Upper lobe of left lung (tissue), 6 donors: ENCODE measurements at regions not wholly inside any gene's neighbourhood (a gene's known extent, or its start where the extent isn't known, plus 50 kb on each side); places are given as distances from the start of the nearest gene placed in this dataset.

Experiments used
- ATAC-seq, 2 donors: fragments of 200-7000 bp; cut with Tn5 transposase; one replicate each; pipeline ENCODE4 v1.9.1; 2022; ENCODE audit warnings: mild to moderate bottlenecking in 2 of 2, moderate library complexity in 2 of 2; ENCODE audit not compliant: low FRiP score in 2 of 2
- DNase-seq, 2 donors: peaks; one replicate each; pipeline ENCODE4 v3.0.0-alpha.2; 2019 to 2020
- H3K27ac ChIP-seq, 4 donors: fragments of 200-600 bp; sonication (generic); one replicate each; pipeline ENCODE4 v1.5.1; 2016 to 2019
- H3K27me3 ChIP-seq, 4 donors: fragments of 200-600 bp; sonication (generic); one replicate each; pipeline ENCODE4 v1.5.1; 2017 to 2019
- H3K36me3 ChIP-seq, 4 donors: fragments of 200-600 bp; sonication (generic); one replicate each; pipeline ENCODE4 v1.5.1; 2016 to 2019
- H3K4me1 ChIP-seq, 4 donors: fragments of 200-600 bp; sonication (generic); one replicate each; pipeline ENCODE4 v1.5.1; 2018 to 2019
- H3K4me3 ChIP-seq, 4 donors: fragments of 200-600 bp; sonication (generic); one replicate each; pipeline ENCODE4 v1.5.1; 2017 to 2019; ENCODE audit warnings: mild to moderate bottlenecking in 2 of 4, moderate library complexity in 1 of 4
- H3K9me3 ChIP-seq, 4 donors: fragments of 200-600 bp; sonication (generic); one replicate each; pipeline ENCODE4 v1.5.1; 2018 to 2019
- EP300 ChIP-seq, 4 donors: sonication (generic); formaldehyde crosslinking; IDR thresholded peaks; one replicate each; pipeline ENCODE4 v1.5.1; 2017; ENCODE audit warnings: antibody characterized with exemption in 4 of 4, control low read depth in 2 of 4
- POLR2A ChIP-seq, 4 donors: fragments of 450-650 bp; IDR thresholded peaks; one replicate each; pipeline ENCODE4 v1.5.1; 2016 to 2017; ENCODE audit warnings: antibody characterized with exemption in 4 of 4, mild to moderate bottlenecking in 2 of 4
- POLR2AphosphoS5 ChIP-seq, 2 donors: sonication (generic); formaldehyde crosslinking; IDR thresholded peaks; one replicate each; pipeline ENCODE4 v1.5.1; 2017; ENCODE audit warnings: antibody characterized with exemption in 2 of 2
- WGBS, 2 donors: methylation state at CpG; one replicate each; pipeline ENCODE4 v1.1.5; 2017 to 2018; 5-methylcytosine and 5-hydroxymethylcytosine counted together
- TF ChIP-seq, protein P1 (sequence below), 6 experiments: fragments of 450-650 bp in 4 of 6; fragments of 200-600 bp in 2 of 6; sonication (generic) in 2 of 6; IDR thresholded peaks; one replicate each; pipeline ENCODE4 v1.5.1; 2016 to 2019; ENCODE audit warnings: antibody characterized with exemption in 6 of 6
- donor health status: DM: no; HTN: no; CAD: no; lungs with moderate emphysema.
- donor health status: DM: no; HTN: yes; CAD: no; lungs with severe emphysema.

- H3K4me1 ChIP-seq = no peaks in the 10 kb centered on the region
- no peaks in the 10 kb centered on the region for H3K9me3 ChIP-seq
- 64 to 65% methylated on average over 2 of the region's 2 CpGs for WGBS, 2 donors
- H3K4me3 ChIP-seq = no peak overlapping the region
- no peaks in the 10 kb centered on the region for H3K27me3 ChIP-seq
- no peaks in the 10 kb centered on the region for H3K36me3 ChIP-seq
- DNase-seq = no peak
- no peak overlapping the region for H3K27ac ChIP-seq
- no peak for TF ChIP-seq POLR2A (IDR thresholded peaks at IDR 0.05)
- TF ChIP-seq EP300 (IDR thresholded peaks at IDR 0.05) = no peak
- TF ChIP-seq POLR2AphosphoS5 (IDR thresholded peaks at IDR 0.05) = no peak
- TF ChIP-seq, protein P1, sequence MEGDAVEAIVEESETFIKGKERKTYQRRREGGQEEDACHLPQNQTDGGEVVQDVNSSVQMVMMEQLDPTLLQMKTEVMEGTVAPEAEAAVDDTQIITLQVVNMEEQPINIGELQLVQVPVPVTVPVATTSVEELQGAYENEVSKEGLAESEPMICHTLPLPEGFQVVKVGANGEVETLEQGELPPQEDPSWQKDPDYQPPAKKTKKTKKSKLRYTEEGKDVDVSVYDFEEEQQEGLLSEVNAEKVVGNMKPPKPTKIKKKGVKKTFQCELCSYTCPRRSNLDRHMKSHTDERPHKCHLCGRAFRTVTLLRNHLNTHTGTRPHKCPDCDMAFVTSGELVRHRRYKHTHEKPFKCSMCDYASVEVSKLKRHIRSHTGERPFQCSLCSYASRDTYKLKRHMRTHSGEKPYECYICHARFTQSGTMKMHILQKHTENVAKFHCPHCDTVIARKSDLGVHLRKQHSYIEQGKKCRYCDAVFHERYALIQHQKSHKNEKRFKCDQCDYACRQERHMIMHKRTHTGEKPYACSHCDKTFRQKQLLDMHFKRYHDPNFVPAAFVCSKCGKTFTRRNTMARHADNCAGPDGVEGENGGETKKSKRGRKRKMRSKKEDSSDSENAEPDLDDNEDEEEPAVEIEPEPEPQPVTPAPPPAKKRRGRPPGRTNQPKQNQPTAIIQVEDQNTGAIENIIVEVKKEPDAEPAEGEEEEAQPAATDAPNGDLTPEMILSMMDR (IDR thresholded peaks at IDR 0.05) = no peak
- ATAC-seq = no peak
These were observed 81.1 kb downstream of the TENT5C start for GRCh38 chr1:117686907-117687306.

GRCh38 chr1:117689997-117690625, 84.3 kb downstream of the TENT5C start:
- 61 to 70% methylated on average over 4 of the region's 4 CpGs for WGBS, 2 donors
- TF ChIP-seq POLR2AphosphoS5 (IDR thresholded peaks at IDR 0.05) = no peak
- no peak for TF ChIP-seq POLR2A (IDR thresholded peaks at IDR 0.05)
- TF ChIP-seq EP300 (IDR thresholded peaks at IDR 0.05) = no peak
- TF ChIP-seq, protein P1 (IDR thresholded peaks at IDR 0.05) = no peak

GRCh38 chr1:117691942-117692341, 86.1 kb downstream of the TENT5C start:
- Histone ChIP-seq H3K27me3 (no peaks in the 10 kb centered on the region), H3K9me3 (no peaks in the 10 kb centered on the region), H3K4me3 (no peak overlapping the region), H3K4me1 (peaks cover 0 to 5% (median 0%) of the 10 kb centered on the region in 4 donors), H3K36me3 (no peaks in the 10 kb centered on the region), H3K27ac (no peak overlapping the region)
- 91 to 95% methylated on average over 2 of the region's 2 CpGs for WGBS, 2 donors
- TF ChIP-seq EP300 (IDR thresholded peaks at IDR 0.05) = no peak
- DNase-seq (no peak), ATAC-seq (no peak)

More at GRCh38 chr1:117689997-117690625, 84.3 kb downstream of the TENT5C start:
- Histone ChIP-seq H3K36me3 (no peaks in the 10 kb centered on the region), H3K4me1 (no peaks in the 10 kb centered on the region), H3K4me3 (no peak overlapping the region), H3K27ac (no peak overlapping the region), H3K27me3 (no peaks in the 10 kb centered on the region), H3K9me3 (no peaks in the 10 kb centered on the region)
- DNase-seq (no peak), ATAC-seq (no peak)

DNA sequence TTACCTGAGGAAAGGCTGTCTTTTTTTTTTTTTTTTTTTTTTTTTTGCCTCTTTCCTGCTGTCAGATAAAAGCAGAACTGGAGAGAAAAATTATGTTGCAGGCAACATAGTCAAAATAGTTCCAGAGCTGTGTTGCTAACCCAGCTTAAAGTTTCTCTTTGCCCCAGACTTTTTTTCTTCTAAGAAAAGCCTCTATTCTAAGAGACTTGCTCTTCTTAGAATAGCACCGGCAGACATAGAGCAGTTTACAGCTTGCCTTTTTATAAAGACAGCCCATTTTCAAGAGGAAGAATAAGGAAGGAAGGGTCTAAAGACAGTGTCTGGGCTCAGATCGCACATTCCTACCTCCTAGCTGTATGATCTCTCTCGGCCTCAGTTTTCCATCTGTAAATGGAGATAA, 88.7 kb downstream of the TENT5C start:
- H3K9me3 ChIP-seq = no peaks in the 10 kb centered on the region
- H3K4me1 ChIP-seq = peaks cover 0 to 5% (median 0%) of the 10 kb centered on the region in 4 donors
- WGBS, 2 donors = 67 to 76% methylated on average over 3 of the region's 3 CpGs
- ATAC-seq (no peak), DNase-seq (no peak)
- no peak overlapping the region for H3K4me3 ChIP-seq
- H3K27me3 ChIP-seq = no peaks in the 10 kb centered on the region
- H3K36me3 ChIP-seq = no peaks in the 10 kb centered on the region
- TF ChIP-seq POLR2AphosphoS5 (IDR thresholded peaks at IDR 0.05) (no peak), EP300 (IDR thresholded peaks at IDR 0.05) (no peak), POLR2A (IDR thresholded peaks at IDR 0.05) (no peak)
- TF ChIP-seq, protein P1 (IDR thresholded peaks at IDR 0.05) = no peak
- no peak overlapping the region for H3K27ac ChIP-seq

DNA sequence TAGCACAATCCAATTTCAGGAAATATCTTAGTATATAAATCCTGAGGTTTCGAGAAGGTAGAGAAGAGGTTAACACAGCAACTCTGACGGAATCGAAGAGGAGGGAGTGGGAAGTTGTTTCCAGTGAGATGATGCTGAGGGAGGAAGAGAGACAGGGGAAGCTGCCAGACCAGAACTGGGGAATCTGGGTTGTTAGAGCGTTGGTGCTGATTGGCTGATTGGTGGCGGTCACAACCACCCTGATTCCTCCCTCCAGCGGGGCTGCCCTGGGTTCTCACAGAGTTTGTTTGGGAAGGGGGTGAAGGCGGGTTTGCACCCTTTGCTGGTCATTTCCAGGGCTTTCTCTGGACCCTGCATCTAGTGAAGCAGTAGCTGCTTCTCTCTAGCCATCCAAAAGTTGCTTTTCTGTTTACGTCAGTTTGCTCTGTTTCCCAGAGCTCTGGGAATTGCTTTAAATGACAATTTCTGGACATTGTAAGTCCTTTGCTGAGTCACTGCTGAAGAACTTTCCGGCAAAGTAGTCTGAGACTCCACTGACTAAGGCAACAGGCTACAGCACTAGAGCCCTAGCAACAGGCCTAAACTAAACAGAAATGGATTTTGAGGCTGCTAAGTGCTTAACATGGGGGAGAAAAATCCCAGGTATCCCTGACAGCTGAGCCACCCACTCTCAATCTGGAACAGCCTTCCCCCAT, 90.1 kb downstream of the TENT5C start:
- 57 to 63% methylated on average over 9 of the region's 9 CpGs for WGBS, 2 donors
- H3K27ac ChIP-seq = peak overlapping the region in 2 of 4 donors; percentile 13 to 44
- DNase-seq (no peak), ATAC-seq (peak; percentile 76 to 85)
- TF ChIP-seq POLR2AphosphoS5 (IDR thresholded peaks at IDR 0.05) = no peak
- TF ChIP-seq POLR2A (IDR thresholded peaks at IDR 0.05) = no peak
- no peak for TF ChIP-seq EP300 (IDR thresholded peaks at IDR 0.05)
- TF ChIP-seq, protein P1 (IDR thresholded peaks at IDR 0.05) = no peak
- no peak overlapping the region for H3K4me3 ChIP-seq
- H3K27me3 ChIP-seq = no peaks in the 10 kb centered on the region
- peaks cover 0 to 5% (median 0%) of the 10 kb centered on the region in 4 donors for H3K4me1 ChIP-seq
- no peaks in the 10 kb centered on the region for H3K36me3 ChIP-seq
- H3K9me3 ChIP-seq = no peaks in the 10 kb centered on the region
